ENCODE measurements at regions not wholly inside any gene's neighbourhood (a gene's known extent, or its start where the extent isn't known, plus 50 kb on each side); places are given as distances from the start of the nearest gene placed in this dataset.

GRCh38 chr7:17638727-17639126, 301.6 kb downstream of the SNX13 start:
- peaks cover 15% of the 10 kb centered on the region for H3K9me3 Mint-ChIP-seq
- no peak overlapping the region for H3K4me3 Mint-ChIP-seq
- intact Hi-C loops (cut with micrococcal nuclease), result no loop called here
- no peaks in the 10 kb centered on the region for H3K27me3 Mint-ChIP-seq
- H3K36me3 Mint-ChIP-seq (ENCODE audit: low read depth), result peaks cover 5% of the 10 kb centered on the region
- H3K27ac Mint-ChIP-seq, result no peak overlapping the region
- H3K4me1 Mint-ChIP-seq (ENCODE audit: low read depth), result peaks cover 10% of the 10 kb centered on the region

DNA sequence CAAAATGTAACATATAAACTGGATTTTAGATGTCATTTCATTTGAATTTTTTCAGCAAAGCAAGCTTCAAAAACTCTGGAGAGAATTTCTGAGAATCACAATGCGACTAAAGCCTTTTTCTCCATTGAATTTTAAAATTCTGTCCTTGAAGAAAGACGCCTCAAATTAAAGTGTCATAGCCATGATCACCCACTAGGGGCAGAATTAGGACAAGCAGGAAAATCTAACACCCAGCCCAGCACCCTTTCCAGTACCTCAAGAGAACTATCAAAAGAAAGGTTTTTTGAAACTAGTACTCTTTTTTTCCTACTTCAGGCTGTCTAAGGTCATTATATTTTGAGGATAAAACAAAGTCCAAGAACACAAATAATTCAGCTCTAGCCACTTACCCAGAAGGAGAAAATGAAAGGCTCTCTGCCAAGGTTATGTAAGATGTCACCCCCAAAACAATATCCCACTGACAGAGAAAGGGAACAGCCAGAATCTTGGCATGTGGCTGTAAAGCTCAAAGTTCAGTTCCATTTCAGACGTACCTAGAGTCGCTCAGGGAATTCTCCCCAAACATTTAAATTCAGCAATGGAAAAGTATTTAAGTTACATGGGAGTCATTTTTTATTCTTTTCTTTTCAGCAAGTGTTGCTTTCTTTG, 299.4 kb downstream of the SNX13 start:
- peaks cover 10% of the 10 kb centered on the region for H3K36me3 Mint-ChIP-seq (ENCODE audit: low read depth)

GRCh38 chr7:17645500-17645899, 294.8 kb downstream of the SNX13 start:
- H3K36me3 Mint-ChIP-seq (ENCODE audit: low read depth), result peaks cover 10% of the 10 kb centered on the region
- H3K4me1 Mint-ChIP-seq (ENCODE audit: low read depth), result no peaks in the 10 kb centered on the region
- H3K27ac Mint-ChIP-seq, result no peak overlapping the region
- H3K27me3 Mint-ChIP-seq, result peaks cover 3% of the 10 kb centered on the region
- H3K4me3 Mint-ChIP-seq, result no peak overlapping the region
- intact Hi-C loops (cut with micrococcal nuclease), result loop anchor here (5.0 to 10.0 kb wide), 3 partner anchors 301 to 718 kb away; no protein-coding TSS in a partner anchor
- H3K9me3 Mint-ChIP-seq, result peaks cover 25% of the 10 kb centered on the region

More for the DNA sequence above, 299.4 kb downstream of the SNX13 start:
- Mint-ChIP-seq H3K9me3 (peaks cover 25% of the 10 kb centered on the region), H3K27ac (no peak overlapping the region), H3K4me3 (no peak overlapping the region), H3K4me1 (ENCODE audit: low read depth) (peaks cover 10% of the 10 kb centered on the region), H3K27me3 (no peaks in the 10 kb centered on the region)
- intact Hi-C loops (cut with micrococcal nuclease), result loop anchor here (10.0 kb wide), 1 partner anchor 296 kb away; no protein-coding TSS in a partner anchor

DNA sequence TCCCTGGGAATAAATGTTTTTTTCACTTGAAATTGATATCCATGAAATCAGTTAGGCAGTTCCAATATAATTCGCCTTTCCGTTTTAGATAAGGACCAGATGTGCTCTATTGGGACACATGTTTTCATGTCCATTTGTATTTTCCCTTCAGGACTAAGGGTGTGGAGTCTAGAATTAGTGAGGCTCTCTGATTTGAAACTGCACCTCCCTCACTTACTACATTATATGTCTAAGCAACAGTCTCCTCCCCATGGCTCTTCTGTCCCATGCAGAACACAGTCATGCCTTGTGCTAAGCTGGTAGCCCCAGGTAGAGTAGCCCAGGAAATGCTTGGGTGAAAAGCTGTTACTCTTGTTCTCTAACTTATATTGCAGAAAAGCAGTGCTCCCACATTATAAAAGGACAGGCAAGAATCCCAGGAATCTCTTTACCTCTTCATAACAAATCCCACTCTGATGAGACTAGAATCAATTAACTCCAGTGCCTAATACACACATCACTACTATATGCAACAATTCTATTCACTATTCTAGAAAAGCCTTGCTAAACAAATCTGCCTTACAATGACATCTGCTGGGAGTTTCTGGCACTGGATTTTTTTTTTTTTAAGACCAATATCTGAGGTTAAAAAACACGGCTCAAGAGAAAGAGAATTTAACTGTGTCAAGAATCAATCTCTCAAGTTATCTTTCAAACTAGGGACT, 293.9 kb downstream of the SNX13 start:
- Mint-ChIP-seq H3K4me1 (ENCODE audit: low read depth) (no peaks in the 10 kb centered on the region), H3K27ac (no peak overlapping the region), H3K27me3 (peaks cover 3% of the 10 kb centered on the region), H3K36me3 (ENCODE audit: low read depth) (peaks cover 10% of the 10 kb centered on the region), H3K4me3 (no peak overlapping the region), H3K9me3 (peaks cover 25% of the 10 kb centered on the region)
- intact Hi-C loops (cut with micrococcal nuclease), result loop anchor here (5.0 to 10.0 kb wide), 3 partner anchors 302 to 719 kb away; no protein-coding TSS in a partner anchor

DNA sequence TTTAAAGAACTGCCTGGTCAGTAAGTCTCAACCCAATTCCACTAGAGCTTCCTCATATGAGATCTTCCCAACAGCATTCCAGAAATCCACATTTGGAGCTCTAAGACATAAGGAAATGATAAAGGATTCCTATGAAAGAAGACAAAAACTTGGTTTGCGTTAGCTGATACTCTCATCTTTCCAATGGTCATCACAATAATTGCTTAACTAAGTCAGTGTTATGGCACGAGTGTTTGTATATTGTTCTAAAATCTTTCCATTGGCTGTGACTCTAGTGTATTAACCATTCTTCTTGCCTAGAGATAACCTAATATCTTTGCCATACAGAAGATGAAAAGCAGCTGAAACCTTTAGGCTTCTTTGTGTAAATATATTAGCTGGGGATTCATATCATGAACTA, 289.0 kb downstream of the SNX13 start:
- H3K27ac Mint-ChIP-seq, result no peak overlapping the region
- no peak overlapping the region for H3K4me3 Mint-ChIP-seq
- H3K36me3 Mint-ChIP-seq (ENCODE audit: low read depth), result no peaks in the 10 kb centered on the region
- peaks cover 22% of the 10 kb centered on the region for H3K4me1 Mint-ChIP-seq (ENCODE audit: low read depth)
- no peaks in the 10 kb centered on the region for H3K9me3 Mint-ChIP-seq
- intact Hi-C loops (cut with micrococcal nuclease), result no loop called here
- H3K27me3 Mint-ChIP-seq, result peaks cover 3% of the 10 kb centered on the region

DNA sequence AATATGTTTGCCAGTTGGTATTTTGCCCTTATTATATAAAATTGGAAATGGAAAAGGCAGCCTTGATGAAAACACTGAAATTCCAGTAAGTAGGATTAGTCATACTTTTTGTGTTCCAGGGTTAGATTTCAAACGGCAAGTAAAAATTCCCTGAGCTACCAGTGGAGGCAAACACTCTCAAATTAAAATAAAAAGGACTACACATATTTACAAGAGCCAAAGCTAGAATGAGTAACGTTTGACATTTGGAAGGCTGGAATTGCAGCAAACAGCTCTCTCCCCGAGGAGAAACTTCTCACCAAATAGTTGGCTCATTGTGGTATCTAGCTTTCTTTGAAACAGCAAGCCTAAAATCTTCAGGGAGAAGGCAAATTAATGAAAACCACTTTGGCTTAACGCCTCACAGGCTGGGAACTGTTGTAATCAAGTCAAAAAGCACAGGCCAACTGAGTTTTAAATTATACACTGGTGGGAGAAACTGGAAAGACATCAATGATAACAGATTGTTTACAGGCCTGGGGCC, 288.4 kb downstream of the SNX13 start:
- intact Hi-C loops (cut with micrococcal nuclease), result no loop called here
- Mint-ChIP-seq H3K36me3 (ENCODE audit: low read depth) (no peaks in the 10 kb centered on the region), H3K27ac (no peak overlapping the region), H3K27me3 (peaks cover 3% of the 10 kb centered on the region), H3K9me3 (no peaks in the 10 kb centered on the region), H3K4me1 (ENCODE audit: low read depth) (peaks cover 25% of the 10 kb centered on the region), H3K4me3 (no peak overlapping the region)

- intact Hi-C loops (cut with micrococcal nuclease), result no loop called here
- Mint-ChIP-seq H3K36me3 (ENCODE audit: low read depth) (no peaks in the 10 kb centered on the region), H3K4me3 (no peak overlapping the region), H3K27me3 (no peaks in the 10 kb centered on the region), H3K9me3 (no peaks in the 10 kb centered on the region), H3K27ac (peak overlapping the region; percentile 29), H3K4me1 (ENCODE audit: low read depth) (peaks cover 28% of the 10 kb centered on the region)
Measured at GRCh38 chr7:17654940-17655339, 285.4 kb downstream of the SNX13 start.

GRCh38 chr7:17659126-17659525, 281.2 kb downstream of the SNX13 start:
- H3K9me3 Mint-ChIP-seq, result no peaks in the 10 kb centered on the region
- no peaks in the 10 kb centered on the region for H3K36me3 Mint-ChIP-seq (ENCODE audit: low read depth)
- H3K27ac Mint-ChIP-seq, result no peak overlapping the region
- peaks cover 26% of the 10 kb centered on the region for H3K4me1 Mint-ChIP-seq (ENCODE audit: low read depth)
- H3K4me3 Mint-ChIP-seq, result no peak overlapping the region
- intact Hi-C loops (cut with micrococcal nuclease), result no loop called here
- no peaks in the 10 kb centered on the region for H3K27me3 Mint-ChIP-seq

DNA sequence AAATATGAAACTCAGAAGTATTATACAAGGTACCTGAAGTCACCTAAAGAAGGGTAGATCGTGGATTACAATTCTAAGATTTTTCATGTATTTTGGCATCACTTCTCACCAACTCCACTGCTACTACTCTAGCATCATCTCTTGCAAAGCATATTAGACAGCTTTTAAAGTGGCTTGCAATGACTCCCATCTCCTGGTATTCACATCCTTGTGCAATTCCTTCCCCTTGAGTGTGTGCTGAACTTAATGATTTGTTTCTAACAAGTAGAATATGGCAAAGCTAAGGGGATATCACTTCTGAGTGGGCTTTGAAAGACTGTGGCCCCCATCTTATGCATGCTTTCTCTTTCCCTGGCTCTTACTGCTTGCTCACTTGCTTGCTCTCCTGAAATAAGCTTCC, 280.2 kb downstream of the SNX13 start:
- intact Hi-C loops (cut with micrococcal nuclease), result no loop called here
- peaks cover 17% of the 10 kb centered on the region for H3K4me1 Mint-ChIP-seq (ENCODE audit: low read depth)
- H3K4me3 Mint-ChIP-seq, result no peak overlapping the region
- no peak overlapping the region for H3K27ac Mint-ChIP-seq
- no peaks in the 10 kb centered on the region for H3K9me3 Mint-ChIP-seq
- no peaks in the 10 kb centered on the region for H3K27me3 Mint-ChIP-seq
- no peaks in the 10 kb centered on the region for H3K36me3 Mint-ChIP-seq (ENCODE audit: low read depth)

DNA sequence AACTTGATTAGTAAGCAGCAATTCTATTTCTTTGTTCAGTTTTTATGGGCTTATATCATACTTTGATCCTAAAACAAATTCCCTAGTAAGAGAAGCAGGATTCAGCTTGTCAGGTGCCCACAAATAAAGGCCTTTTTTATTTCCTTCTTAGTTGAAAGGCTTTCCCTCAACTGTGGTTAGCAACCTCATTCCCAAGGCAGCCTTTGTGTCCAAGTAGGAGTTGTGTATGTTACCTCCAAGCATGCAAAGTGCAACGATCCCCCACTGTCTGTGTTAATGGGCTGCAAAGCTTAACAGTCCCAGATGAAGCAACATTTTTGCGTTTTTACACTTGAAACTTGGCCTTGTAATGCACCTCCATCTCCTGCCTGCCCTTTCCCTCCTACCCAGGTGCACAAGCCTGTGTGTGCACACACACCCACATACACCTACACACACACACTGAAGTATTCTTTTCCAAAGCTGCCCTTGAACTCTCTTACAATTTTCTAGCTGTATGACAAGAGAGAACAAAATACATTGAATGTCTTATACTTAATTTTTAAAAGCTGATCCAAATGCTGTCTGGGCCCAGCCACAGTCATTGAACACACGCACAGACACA, 278.2 kb downstream of the SNX13 start:
- no peak overlapping the region for H3K27ac Mint-ChIP-seq
- no peaks in the 10 kb centered on the region for H3K9me3 Mint-ChIP-seq
- no peaks in the 10 kb centered on the region for H3K27me3 Mint-ChIP-seq
- intact Hi-C loops (cut with micrococcal nuclease), result no loop called here
- H3K4me3 Mint-ChIP-seq, result no peak overlapping the region
- H3K36me3 Mint-ChIP-seq (ENCODE audit: low read depth), result no peaks in the 10 kb centered on the region
- H3K4me1 Mint-ChIP-seq (ENCODE audit: low read depth), result peaks cover 2% of the 10 kb centered on the region

- intact Hi-C loops (cut with micrococcal nuclease), result no loop called here
- peaks cover 1% of the 10 kb centered on the region for H3K4me1 Mint-ChIP-seq (ENCODE audit: low read depth)
- H3K36me3 Mint-ChIP-seq (ENCODE audit: low read depth), result no peaks in the 10 kb centered on the region
- no peak overlapping the region for H3K27ac Mint-ChIP-seq
- no peaks in the 10 kb centered on the region for H3K27me3 Mint-ChIP-seq
- H3K4me3 Mint-ChIP-seq, result no peak overlapping the region
- no peaks in the 10 kb centered on the region for H3K9me3 Mint-ChIP-seq
Measured at GRCh38 chr7:17663061-17663675, 277.1 kb downstream of the SNX13 start.

- Mint-ChIP-seq H3K27ac (no peak overlapping the region), H3K4me1 (ENCODE audit: low read depth) (peaks cover 5% of the 10 kb centered on the region), H3K4me3 (no peak overlapping the region), H3K9me3 (no peaks in the 10 kb centered on the region), H3K27me3 (no peaks in the 10 kb centered on the region), H3K36me3 (ENCODE audit: low read depth) (no peaks in the 10 kb centered on the region)
- intact Hi-C loops (cut with micrococcal nuclease), result no loop called here
Measured at GRCh38 chr7:17665029-17665428, 275.3 kb downstream of the SNX13 start.

- Mint-ChIP-seq H3K36me3 (ENCODE audit: low read depth) (no peaks in the 10 kb centered on the region), H3K27ac (no peak overlapping the region), H3K4me1 (ENCODE audit: low read depth) (peaks cover 5% of the 10 kb centered on the region), H3K27me3 (no peaks in the 10 kb centered on the region), H3K4me3 (no peak overlapping the region), H3K9me3 (no peaks in the 10 kb centered on the region)
- intact Hi-C loops (cut with micrococcal nuclease), result no loop called here
Measured at GRCh38 chr7:17668122-17668521, 272.2 kb downstream of the SNX13 start.

DNA sequence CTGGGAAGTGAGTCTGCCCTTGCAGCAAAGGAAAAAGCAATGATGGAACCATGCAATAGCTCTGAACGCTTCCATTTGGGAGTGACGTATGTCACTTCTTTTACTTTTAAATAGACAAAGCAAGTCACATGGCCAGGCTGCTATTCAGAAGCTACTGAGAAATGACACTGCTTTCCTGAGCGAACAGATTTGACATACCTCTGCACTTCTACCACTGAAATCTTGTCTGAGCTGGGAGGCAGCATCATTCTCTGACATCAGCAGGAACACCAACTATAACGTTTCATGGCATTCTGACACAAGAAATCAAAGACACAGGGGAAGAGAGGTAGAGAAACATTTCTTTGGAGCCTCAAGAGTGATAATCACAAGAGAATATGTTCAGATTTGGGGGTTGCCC, 271.1 kb downstream of the SNX13 start:
- intact Hi-C loops (cut with micrococcal nuclease), result no loop called here
- peaks cover 7% of the 10 kb centered on the region for H3K4me1 Mint-ChIP-seq (ENCODE audit: low read depth)
- no peaks in the 10 kb centered on the region for H3K9me3 Mint-ChIP-seq
- no peak overlapping the region for H3K27ac Mint-ChIP-seq
- no peak overlapping the region for H3K4me3 Mint-ChIP-seq
- H3K27me3 Mint-ChIP-seq, result peaks cover under 1% of the 10 kb centered on the region
- H3K36me3 Mint-ChIP-seq (ENCODE audit: low read depth), result no peaks in the 10 kb centered on the region

All from dendritic cell treated with granulocyte-macrophage colony-stimulating factor and Interleukin-4, amounts not matched to agents 40 ng/mL and 50 ng/mL, for 4 days (primary cell).